ENCODE measurements at regions not wholly inside any gene's neighbourhood (a gene's known extent, or its start where the extent isn't known, plus 50 kb on each side); places are given as distances from the start of the nearest gene placed in this dataset.

- no peak overlapping the region for H3K27ac ChIP-seq (ENCODE audit: control insufficient read depth, insufficient read depth)
- H3K4me1 ChIP-seq (ENCODE audit: control insufficient read depth, insufficient read depth, low read length) = no peaks in the 10 kb centered on the region
- ChIA-PET CTCF (interaction anchor here (1.0 kb wide), 1 partner anchor 8 kb away, joined by 4 read pairs; no protein-coding TSS in a partner anchor), SMC1A (ENCODE audit: uncharacterized antibody, unreplicated experiment) (interaction anchor here (0.6 to 1.1 kb wide), 3 partner anchors 123 to 994 kb away, joined by 3 to 5 read pairs (median 4); no protein-coding TSS in a partner anchor), POLR2A (interaction anchor here (0.6 kb wide), 1 partner anchor 802 kb away, joined by 3 read pairs; no protein-coding TSS in a partner anchor), RAD21 (ENCODE audit: unreplicated experiment) (no interaction called here)
- WGBS (ENCODE audit: insufficient coverage, insufficient replicate concordance, low lambda C conversion rate, missing lambda C conversion rate) = 0% methylated on average over 3 of the region's 3 CpGs
- H3K4me3 ChIP-seq = no peak overlapping the region
- no peaks in the 10 kb centered on the region for H4K20me1 ChIP-seq (ENCODE audit: control insufficient read depth, insufficient read depth)
- in situ Hi-C loops (cut with MboI) (no loop called here), intact Hi-C loops (cut with micrococcal nuclease; ENCODE audit: unreplicated experiment) (no loop called here)
- TF ChIP-seq RELB (IDR thresholded peaks at IDR 0.05; ENCODE audit: low read depth) (no peak), JUND (IDR thresholded peaks at IDR 0.05; ENCODE audit: low read depth, low read length) (no peak), BCL11A (IDR thresholded peaks at IDR 0.05; ENCODE audit: low read depth, low read length) (no peak), ATF7 (IDR thresholded peaks at IDR 0.05; ENCODE audit: low read depth) (no peak), YY1 (IDR thresholded peaks at IDR 0.05; ENCODE audit: low read depth, low read length) (no peak), POLR2AphosphoS2 (IDR thresholded peaks at IDR 0.05; ENCODE audit: low read depth, low read length) (no peak), PAX5 (IDR thresholded peaks at IDR 0.05; ENCODE audit: borderline replicate concordance, low read depth, low read length) (no peak), ZNF207 (IDR thresholded peaks at IDR 0.05; ENCODE audit: borderline replicate concordance) (no peak), STAT1 (conservative IDR thresholded peaks at IDR 0.05) (no peak)
- H3K36me3 ChIP-seq (ENCODE audit: control insufficient read depth in 2 of 2, insufficient read depth in 2 of 2, low read length in 1 of 2) = no peaks in the 10 kb centered on the region
- H3K79me2 ChIP-seq (ENCODE audit: control insufficient read depth, insufficient read depth, low read length) = no peaks in the 10 kb centered on the region
- no peak overlapping the region for H2AFZ ChIP-seq (ENCODE audit: control insufficient read depth, low read depth, low read length)
- H3K9ac ChIP-seq (ENCODE audit: control insufficient read depth, insufficient read depth, low read length) = no peak overlapping the region
- no peak overlapping the region for H3K4me2 ChIP-seq (ENCODE audit: control insufficient read depth, insufficient read depth)
- no peaks in the 10 kb centered on the region for H3K9me3 ChIP-seq (replicated peaks; ENCODE audit: control insufficient read depth, insufficient read depth, low read length)
- no peak for DNase-seq (ENCODE audit: low read depth, low spot score)
- no TSS peak for BruUV-seq (replicated peaks)
- FAIRE-seq = no peak
- H3K27me3 ChIP-seq (replicated peaks in 1 of 2; ENCODE audit: control insufficient read depth in 2 of 2, insufficient read depth in 2 of 2, low read length in 1 of 2) = no peaks in the 10 kb centered on the region
- ATAC-seq = no peak
Measured at GRCh38 chr1:98030976-98031375, 110.1 kb upstream of the DPYD start.

All from GM12878 (cell line).